Bronchial epithelial cell (primary cell): ENCODE measurements at regions not wholly inside any gene's neighbourhood (a gene's known extent, or its start where the extent isn't known, plus 50 kb on each side); places are given as distances from the start of the nearest gene placed in this dataset.

ENCODE experiments used
- DNase-seq: peaks from one replicate; pipeline ENCODE4 v3.0.0-alpha.2; 2010; ENCODE audit warnings: low read depth
- FAIRE-seq: peaks from 2 replicates; lab custom pipeline; 2011; peaks lifted over from hg19 to GRCh38; lab: Jason Lieb, UNC
- H3K27me3 ChIP-seq: 2 replicates; pipeline ENCODE4 v1.5.1; 2011; ENCODE audit warnings: low read length; ENCODE audit not compliant: control insufficient read depth, insufficient read depth
- H3K36me3 ChIP-seq: 2 replicates; pipeline ENCODE4 v1.5.1; 2011; ENCODE audit warnings: low read length; ENCODE audit not compliant: control insufficient read depth, insufficient read depth
- H3K4me3 ChIP-seq: 2 replicates; pipeline ENCODE4 v1.5.1; 2011; ENCODE audit warnings: mild to moderate bottlenecking, low read depth, low read length, control low read depth
- CTCF ChIP-seq: IDR thresholded peaks from 2 replicates; pipeline ENCODE4 v1.5.1; 2011; ENCODE audit warnings: mild to moderate bottlenecking, moderate library complexity, low read length, control low read depth, inconsistent platforms; ENCODE audit not compliant: insufficient read depth, severe bottlenecking

DNA sequence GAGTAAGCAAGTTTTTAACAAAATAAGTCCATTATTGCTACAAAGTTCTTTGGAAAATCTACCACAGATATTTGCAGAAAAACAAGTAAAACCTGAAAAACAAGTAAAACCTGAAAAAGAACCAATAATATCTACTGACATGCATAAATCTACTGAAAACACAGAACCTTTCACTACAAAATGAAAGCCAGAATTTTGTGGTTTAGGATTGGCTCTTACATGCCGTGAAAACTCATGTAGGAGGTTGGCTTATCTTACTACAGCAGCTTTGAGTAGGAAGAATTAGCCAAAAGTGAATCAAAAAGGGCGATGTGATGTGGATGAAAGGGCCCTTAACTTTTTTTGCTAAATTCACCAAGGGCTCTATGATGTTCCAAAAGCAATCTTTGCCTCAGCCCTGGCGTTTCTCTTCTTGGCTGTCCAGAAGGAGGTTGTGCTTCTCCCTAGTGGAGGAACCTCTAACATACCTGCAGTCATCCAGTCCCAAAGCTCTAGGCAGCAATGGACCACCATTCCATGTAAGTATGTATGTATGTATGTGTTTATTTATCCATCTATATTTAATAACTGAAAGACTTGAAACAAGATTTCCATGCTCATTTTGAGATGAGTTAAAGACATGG, 93.5 kb upstream of the ZNF804B start:
- H3K4me3 ChIP-seq, result no peak overlapping the region
- TF ChIP-seq CTCF, result no peak
- DNase-seq (peak; percentile 25), FAIRE-seq (no peak)
- no peaks in the 10 kb centered on the region for H3K36me3 ChIP-seq
- H3K27me3 ChIP-seq, result no peaks in the 10 kb centered on the region

DNA sequence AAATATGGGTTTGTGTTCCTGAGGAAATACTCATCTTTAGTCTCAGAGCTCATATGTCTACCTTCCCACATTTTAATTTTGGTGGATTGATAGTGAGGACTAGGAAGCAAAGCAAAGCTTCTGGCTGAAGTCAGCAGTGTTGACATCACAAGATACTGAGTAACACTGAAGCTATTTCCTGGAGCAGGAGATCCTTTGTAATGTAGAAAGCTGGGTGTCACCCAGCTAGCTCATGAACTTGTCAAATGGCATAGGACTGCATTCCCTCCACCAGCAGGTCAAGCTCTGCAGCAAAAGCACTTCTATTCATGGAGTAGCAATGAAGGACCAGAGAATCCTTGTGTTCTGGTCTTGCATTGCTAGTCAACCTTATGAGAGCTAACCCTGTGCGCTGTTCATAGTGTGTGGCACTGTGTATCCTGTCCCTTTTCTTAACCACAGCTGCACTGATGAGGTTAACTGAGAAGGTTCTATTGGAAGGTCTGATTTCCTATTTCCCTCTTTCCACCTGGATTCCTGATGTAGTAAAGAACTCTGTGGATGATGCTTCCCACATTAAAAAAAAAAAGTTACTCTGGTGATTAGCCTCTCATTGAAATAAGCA, 94.8 kb upstream of the ZNF804B start:
- FAIRE-seq, result no peak
- Histone ChIP-seq H3K27me3 (no peaks in the 10 kb centered on the region), H3K36me3 (no peaks in the 10 kb centered on the region), H3K4me3 (no peak overlapping the region)
- peak; percentile 81 for DNase-seq
- TF ChIP-seq CTCF, result no peak

DNA sequence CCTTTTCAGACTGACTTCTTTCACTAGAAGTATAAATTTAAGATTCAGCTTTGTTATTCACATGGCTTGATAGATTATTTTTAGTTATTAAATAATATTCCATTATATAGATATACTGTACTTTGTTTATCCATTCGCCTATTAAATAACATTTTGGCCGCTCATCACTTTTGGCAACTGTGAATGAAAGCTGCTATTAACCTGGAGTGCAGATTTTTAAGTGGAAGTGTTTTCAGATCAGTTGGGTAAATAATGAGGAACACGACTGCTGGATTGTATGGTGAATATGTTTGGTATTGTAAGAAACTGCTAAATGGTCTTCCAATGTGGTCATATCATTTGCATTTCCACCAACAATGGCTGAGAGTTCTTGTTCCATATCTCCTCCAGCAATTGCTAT, 97.6 kb upstream of the ZNF804B start:
- Histone ChIP-seq H3K4me3 (no peak overlapping the region), H3K27me3 (no peaks in the 10 kb centered on the region), H3K36me3 (no peaks in the 10 kb centered on the region)
- no peak for TF ChIP-seq CTCF
- no peak for FAIRE-seq
- DNase-seq, result no peak

GRCh38 chr7:88647825-88648224, 111.7 kb upstream of the ZNF804B start:
- Histone ChIP-seq H3K27me3 (no peaks in the 10 kb centered on the region), H3K36me3 (no peaks in the 10 kb centered on the region), H3K4me3 (no peak overlapping the region)
- no peak for TF ChIP-seq CTCF
- FAIRE-seq (no peak), DNase-seq (no peak)

DNA sequence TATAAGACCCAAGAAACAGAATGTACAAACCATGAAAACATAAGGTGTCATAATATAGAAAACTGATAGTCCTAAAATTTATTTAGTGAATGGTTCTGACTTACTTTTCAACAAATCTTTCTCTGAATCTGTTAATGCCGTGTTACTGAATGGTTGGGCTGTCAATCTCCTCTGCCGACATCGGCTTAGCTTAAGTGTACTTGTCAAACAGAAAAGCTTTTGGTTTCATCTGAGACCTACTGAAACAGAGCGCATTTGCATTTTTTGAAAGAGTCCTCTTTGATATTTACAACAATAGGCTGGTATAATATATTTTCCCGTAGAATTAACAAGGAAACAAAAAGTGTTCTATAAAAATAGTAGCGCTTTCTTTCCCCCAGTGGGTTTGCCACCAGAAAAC, 120.9 kb upstream of the ZNF804B start:
- no peak for TF ChIP-seq CTCF
- Histone ChIP-seq H3K36me3 (no peaks in the 10 kb centered on the region), H3K4me3 (no peak overlapping the region), H3K27me3 (no peaks in the 10 kb centered on the region)
- FAIRE-seq (no peak), DNase-seq (no peak)

DNA sequence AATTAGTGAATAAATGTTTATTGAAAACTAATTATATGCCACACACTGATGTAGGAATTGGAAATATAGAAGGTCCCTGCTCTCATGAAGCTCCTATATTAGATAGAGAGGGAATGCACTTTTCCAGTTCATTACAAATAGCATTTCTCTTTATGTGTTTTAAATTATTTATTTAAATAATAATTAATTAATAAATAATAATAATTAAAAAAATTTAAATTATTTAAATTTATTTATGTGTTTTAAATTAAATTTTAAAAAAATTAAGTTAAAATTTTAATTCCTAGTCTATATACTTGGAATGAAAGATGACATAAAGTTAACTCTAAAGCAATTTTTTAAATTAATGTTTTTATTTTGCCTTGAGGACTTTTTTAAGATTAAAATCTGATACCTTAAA, 121.7 kb upstream of the ZNF804B start:
- no peak overlapping the region for H3K4me3 ChIP-seq
- DNase-seq (no peak), FAIRE-seq (no peak)
- H3K27me3 ChIP-seq, result no peaks in the 10 kb centered on the region
- no peaks in the 10 kb centered on the region for H3K36me3 ChIP-seq
- TF ChIP-seq CTCF, result no peak
